ENCODE measurements at regions not wholly inside any gene's neighbourhood (a gene's known extent, or its start where the extent isn't known, plus 50 kb on each side); places are given as distances from the start of the nearest gene placed in this dataset.
"Not testable (repeated sequence)": the region's sequence is repeated elsewhere in the genome, so short reads cannot be mapped to it uniquely, and the experiment has no call there.

DNA sequence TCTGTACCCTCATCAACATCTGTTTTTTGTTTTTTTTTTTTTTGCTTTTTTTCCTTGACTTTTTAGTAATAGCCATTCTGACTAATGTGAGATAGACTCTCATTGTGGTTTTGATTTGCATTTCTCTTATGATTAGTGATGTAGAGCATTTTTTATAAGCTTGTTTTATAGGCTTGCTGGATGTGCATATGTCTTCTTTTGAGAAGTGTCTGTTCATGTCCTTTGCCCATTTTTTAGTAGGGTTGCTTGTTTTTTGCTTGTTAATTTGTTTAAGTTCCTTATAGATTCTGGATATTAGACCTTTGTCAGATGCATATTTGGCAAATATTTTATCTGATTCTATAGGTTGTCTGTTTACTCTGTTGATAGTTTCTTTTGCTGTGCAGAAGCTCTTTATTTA, 53.5 kb upstream of the FAR1 start:
- not testable (repeated sequence) for H3K4me3 ChIP-seq, H3K4me1 ChIP-seq, H3K36me3 ChIP-seq, H3K27ac ChIP-seq, H3K27me3 ChIP-seq, H3K4me2 ChIP-seq, H3K9ac ChIP-seq, H4K20me1 ChIP-seq
- H3K9me3 ChIP-seq: peaks cover 20% of the 10 kb centered on the region

DNA sequence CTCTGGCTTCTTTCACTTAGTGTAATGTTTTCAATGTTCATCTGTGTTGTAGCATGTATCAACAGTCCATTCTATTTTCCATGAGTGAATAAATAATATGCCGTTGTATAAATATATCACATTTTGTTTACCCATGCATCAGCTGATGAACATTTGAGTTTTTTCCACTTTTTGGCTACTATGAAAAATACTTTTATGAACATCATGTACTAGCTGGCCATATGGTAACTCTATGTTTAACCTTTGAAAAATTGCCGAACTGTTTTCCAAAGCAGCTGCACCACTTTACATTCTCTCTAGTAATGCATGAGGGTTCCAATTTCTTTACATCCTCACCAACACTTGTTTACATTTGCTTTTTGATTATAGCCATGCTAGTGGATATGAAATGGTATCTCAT, 59.8 kb upstream of the FAR1 start:
- Histone ChIP-seq H3K27ac (no peak overlapping the region), H4K20me1 (no peaks in the 10 kb centered on the region), H3K27me3 (no peaks in the 10 kb centered on the region), H3K9ac (no peak overlapping the region), H3K4me2 (no peak overlapping the region), H3K36me3 (no peaks in the 10 kb centered on the region), H3K4me3 (no peak overlapping the region), H3K4me1 (no peaks in the 10 kb centered on the region), H3K9me3 (no peaks in the 10 kb centered on the region)
- TF ChIP-seq Cebpa-rat (IDR thresholded peaks at IDR 0.05): no peak

DNA sequence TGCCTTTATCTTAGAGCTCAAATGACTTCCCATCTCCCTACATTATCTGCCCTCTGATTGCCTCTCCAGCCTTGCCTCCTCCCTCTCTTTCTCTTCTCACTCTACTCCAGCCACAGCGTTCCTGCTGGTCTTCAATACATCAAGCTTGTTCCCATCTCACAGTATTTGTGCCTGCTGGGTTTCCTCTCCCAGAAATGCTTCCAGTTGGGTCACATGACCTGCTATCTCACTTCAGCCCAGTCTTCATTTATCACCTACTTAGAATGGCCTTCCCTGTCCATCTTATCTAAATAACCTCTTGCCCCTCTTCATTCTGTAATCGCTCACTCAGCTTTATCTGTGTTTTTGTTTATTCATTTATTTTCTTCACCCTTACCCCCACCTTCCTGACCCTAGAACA, 61.8 kb upstream of the FAR1 start:
- H3K9ac ChIP-seq: no peak overlapping the region
- H3K27me3 ChIP-seq: no peaks in the 10 kb centered on the region
- H3K4me1 ChIP-seq: no peaks in the 10 kb centered on the region
- TF ChIP-seq Cebpa-rat (IDR thresholded peaks at IDR 0.05): no peak
- no peak overlapping the region for H3K27ac ChIP-seq
- H3K4me2 ChIP-seq: no peak overlapping the region
- no peaks in the 10 kb centered on the region for H3K36me3 ChIP-seq
- no peak overlapping the region for H3K4me3 ChIP-seq
- H3K9me3 ChIP-seq: no peaks in the 10 kb centered on the region
- no peaks in the 10 kb centered on the region for H4K20me1 ChIP-seq

DNA sequence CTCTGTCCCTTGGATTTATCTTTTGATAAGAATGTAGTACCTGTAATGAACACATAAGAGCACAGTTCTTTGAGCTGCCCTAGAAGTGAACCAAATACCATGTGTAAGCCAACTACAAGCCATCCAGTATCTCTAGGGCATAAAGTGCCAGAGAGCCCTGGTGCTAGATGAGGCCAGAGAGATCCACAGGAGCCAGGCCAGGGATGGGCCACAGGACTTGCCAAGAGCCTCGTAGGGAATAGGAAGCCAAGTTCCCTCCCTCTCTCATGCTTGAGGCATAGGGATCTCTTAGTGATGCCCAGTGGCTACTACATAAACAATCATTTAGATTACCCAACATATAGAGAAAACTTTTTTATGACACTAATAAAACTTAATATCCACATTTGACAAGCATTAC, 64.8 kb upstream of the FAR1 start:
- no peak overlapping the region for H3K27ac ChIP-seq
- H3K36me3 ChIP-seq: no peaks in the 10 kb centered on the region
- H3K4me2 ChIP-seq: no peak overlapping the region
- no peak for TF ChIP-seq Cebpa-rat (IDR thresholded peaks at IDR 0.05)
- H3K9ac ChIP-seq: no peak overlapping the region
- no peaks in the 10 kb centered on the region for H3K27me3 ChIP-seq
- no peaks in the 10 kb centered on the region for H4K20me1 ChIP-seq
- no peak overlapping the region for H3K4me3 ChIP-seq
- H3K4me1 ChIP-seq: no peaks in the 10 kb centered on the region
- no peaks in the 10 kb centered on the region for H3K9me3 ChIP-seq

DNA sequence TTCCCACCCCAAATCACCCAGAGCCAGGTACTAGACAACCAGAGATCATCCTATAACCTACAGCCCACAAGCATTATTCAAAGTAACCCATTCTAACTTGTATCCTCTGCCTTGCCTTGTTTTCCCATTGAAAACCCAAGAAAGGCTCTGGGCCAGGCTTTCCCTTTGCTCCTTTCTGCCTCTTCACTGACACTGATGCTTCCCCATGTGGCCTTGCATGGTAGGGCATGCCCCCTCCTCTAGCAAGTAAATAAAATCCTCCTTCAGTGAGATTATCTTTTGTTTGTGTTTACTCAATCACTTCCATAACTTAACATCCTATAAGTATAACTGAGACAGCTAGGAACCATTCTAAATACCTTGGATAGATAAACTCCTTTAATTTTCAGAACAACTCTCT, 65.6 kb upstream of the FAR1 start:
- H3K4me1 ChIP-seq: no peaks in the 10 kb centered on the region
- no peak for TF ChIP-seq Cebpa-rat (IDR thresholded peaks at IDR 0.05)

DNA sequence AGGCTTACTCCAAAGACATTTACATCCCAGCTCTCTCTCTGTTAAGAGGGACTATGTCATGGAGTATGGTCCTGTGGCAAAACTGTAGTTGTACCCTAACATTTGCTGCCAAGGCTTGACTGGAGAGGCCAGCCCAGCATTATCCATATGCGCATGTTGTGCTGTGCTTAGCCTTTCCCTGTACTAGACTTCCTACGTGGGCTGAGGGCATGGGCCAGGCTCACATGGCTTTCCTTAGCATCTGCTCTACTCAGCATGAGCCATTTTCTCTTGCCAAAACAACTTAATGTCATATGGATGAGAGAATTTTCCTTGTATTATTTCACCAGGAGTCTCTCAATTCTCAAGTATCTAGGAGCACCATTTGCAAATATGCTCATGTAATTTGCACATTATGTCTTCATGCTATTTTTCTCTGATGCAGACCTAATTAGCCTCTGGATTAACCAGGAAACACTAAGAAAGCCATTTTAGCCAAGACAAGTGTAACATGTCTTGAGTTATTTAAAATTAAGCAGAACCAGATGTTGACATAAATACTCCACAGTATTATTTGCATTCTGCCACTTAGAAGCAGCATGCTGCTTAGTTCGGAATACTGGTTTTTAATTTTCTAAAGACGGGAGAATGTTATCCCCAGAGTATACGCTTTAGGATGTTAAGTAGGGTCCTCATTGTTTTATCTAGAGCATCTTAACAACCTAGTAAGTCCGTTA, 71.7 kb upstream of the FAR1 start:
- no peak overlapping the region for H3K9ac ChIP-seq
- no peaks in the 10 kb centered on the region for H4K20me1 ChIP-seq
- H3K36me3 ChIP-seq: no peaks in the 10 kb centered on the region
- no peaks in the 10 kb centered on the region for H3K9me3 ChIP-seq
- no peak overlapping the region for H3K4me3 ChIP-seq
- H3K4me2 ChIP-seq: no peak overlapping the region
- H3K27me3 ChIP-seq: no peaks in the 10 kb centered on the region
- no peak for TF ChIP-seq Cebpa-rat (IDR thresholded peaks at IDR 0.05)
- H3K27ac ChIP-seq: no peak overlapping the region
- no peaks in the 10 kb centered on the region for H3K4me1 ChIP-seq

More for the DNA sequence above, 65.6 kb upstream of the FAR1 start:
- no peaks in the 10 kb centered on the region for H3K9me3 ChIP-seq
- H3K9ac ChIP-seq: no peak overlapping the region
- no peaks in the 10 kb centered on the region for H3K36me3 ChIP-seq
- no peak overlapping the region for H3K4me3 ChIP-seq
- no peaks in the 10 kb centered on the region for H4K20me1 ChIP-seq
- H3K27ac ChIP-seq: no peak overlapping the region
- no peaks in the 10 kb centered on the region for H3K27me3 ChIP-seq
- no peak overlapping the region for H3K4me2 ChIP-seq

DNA sequence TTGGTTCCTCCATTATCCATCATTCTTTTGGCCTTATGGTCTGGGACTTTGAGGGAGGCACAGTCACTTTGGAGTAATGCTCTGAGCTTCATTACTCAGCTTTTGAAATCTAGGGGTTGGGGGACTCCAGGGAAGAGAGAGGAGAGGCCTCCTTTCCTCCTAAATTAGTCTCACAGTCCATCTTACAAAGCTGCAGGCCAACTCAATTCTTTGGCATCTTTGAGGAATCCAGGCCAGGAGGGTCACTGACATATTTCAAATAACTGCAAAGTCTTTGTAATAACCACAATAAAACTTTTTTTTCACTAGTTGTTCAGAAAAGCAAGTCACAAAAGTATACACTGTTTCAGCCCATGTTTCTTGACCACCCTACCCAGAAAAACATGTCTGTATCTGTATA, 73.3 kb upstream of the FAR1 start:
- TF ChIP-seq Cebpa-rat (IDR thresholded peaks at IDR 0.05): no peak
- no peaks in the 10 kb centered on the region for H4K20me1 ChIP-seq
- H3K4me3 ChIP-seq: no peak overlapping the region
- no peaks in the 10 kb centered on the region for H3K27me3 ChIP-seq
- no peak overlapping the region for H3K9ac ChIP-seq
- no peak overlapping the region for H3K4me2 ChIP-seq
- H3K9me3 ChIP-seq: no peaks in the 10 kb centered on the region
- H3K36me3 ChIP-seq: no peaks in the 10 kb centered on the region
- no peak overlapping the region for H3K27ac ChIP-seq
- H3K4me1 ChIP-seq: no peaks in the 10 kb centered on the region

DNA sequence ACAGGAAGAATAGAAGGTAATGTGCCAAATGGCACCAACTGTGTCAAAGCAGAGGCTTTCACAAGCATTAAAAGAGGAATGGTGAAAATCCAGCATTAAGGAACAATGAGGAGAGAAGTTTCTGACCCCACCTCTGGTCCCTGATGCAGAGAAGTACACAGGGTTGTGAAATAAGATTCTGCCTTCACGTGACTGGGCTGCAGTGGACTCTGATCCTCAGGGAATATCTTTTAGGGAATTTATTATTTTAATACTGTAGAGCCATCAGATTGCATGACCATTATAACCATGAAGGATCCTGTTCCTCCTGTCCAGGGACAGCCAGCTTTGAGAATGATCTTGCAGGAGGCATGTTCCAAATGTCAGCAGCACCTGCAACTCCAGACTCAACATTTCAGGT, 74.4 kb upstream of the FAR1 start:
- Histone ChIP-seq H3K9me3 (no peaks in the 10 kb centered on the region), H3K4me1 (no peaks in the 10 kb centered on the region), H3K27ac (no peak overlapping the region), H3K27me3 (no peaks in the 10 kb centered on the region), H3K36me3 (no peaks in the 10 kb centered on the region), H4K20me1 (no peaks in the 10 kb centered on the region), H3K4me3 (no peak overlapping the region), H3K9ac (no peak overlapping the region), H3K4me2 (no peak overlapping the region)
- TF ChIP-seq Cebpa-rat (IDR thresholded peaks at IDR 0.05): no peak

DNA sequence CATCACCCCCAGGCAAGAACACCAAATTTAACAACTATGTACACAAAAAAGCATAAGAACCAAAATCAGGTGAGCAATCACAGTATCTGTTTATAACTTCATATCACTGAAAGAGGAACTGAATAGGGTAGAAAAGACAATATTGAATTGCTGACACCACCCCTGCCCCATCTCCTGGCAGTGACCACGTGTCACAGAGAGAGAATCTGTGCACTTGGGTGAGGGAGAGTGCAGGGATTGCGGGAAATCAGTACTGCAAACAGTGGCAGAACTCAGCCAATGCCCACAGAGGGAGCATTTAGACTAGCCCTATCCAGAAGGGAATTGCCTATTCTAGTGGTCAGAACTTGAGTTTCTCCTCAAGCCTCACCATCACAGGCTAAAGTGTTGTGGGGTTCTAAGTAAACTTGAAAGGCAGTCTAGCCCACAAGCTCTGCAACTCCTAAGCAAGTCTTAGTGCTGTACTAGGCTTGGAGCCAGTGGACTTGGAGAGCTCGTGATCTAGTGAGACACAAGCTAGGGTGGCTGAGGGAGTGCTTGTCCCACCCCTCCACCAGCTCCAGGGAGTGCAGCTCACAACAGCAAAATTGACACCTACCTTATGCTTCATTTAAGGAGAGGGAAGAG, 82.8 kb upstream of the PTH start:
- no peak for TF ChIP-seq Cebpa-rat (IDR thresholded peaks at IDR 0.05)
- Histone ChIP-seq H3K4me1 (no peaks in the 10 kb centered on the region), H3K9me3 (peaks cover 37% of the 10 kb centered on the region)

DNA sequence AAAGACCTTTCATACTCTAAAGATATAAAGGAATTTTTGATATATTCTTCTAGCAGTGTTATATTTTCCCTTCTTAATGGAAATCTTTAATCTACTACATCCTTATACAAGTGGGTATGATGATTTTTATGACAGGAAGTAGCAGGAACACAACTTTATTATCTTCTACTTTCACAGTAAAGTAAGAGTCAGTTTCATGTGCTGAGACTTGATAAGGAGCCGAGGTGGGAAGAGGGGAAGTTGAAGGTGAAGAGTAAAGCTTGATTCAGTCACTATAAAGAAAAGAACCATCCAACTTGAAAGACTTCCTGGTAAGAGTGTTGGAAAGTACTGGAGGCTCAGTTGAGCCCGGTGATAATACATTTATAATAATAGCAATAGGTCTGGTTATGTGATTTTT, 82.1 kb upstream of the PTH start:
- no peak overlapping the region for H3K9ac ChIP-seq
- no peaks in the 10 kb centered on the region for H3K4me1 ChIP-seq
- no peak overlapping the region for H3K4me2 ChIP-seq
- no peaks in the 10 kb centered on the region for H3K27me3 ChIP-seq
- H3K36me3 ChIP-seq: no peaks in the 10 kb centered on the region
- no peaks in the 10 kb centered on the region for H4K20me1 ChIP-seq
- no peak for TF ChIP-seq Cebpa-rat (IDR thresholded peaks at IDR 0.05)
- H3K9me3 ChIP-seq: peaks cover 30% of the 10 kb centered on the region
- H3K27ac ChIP-seq: no peak overlapping the region
- H3K4me3 ChIP-seq: no peak overlapping the region

More for the DNA sequence above, 82.8 kb upstream of the PTH start:
- no peaks in the 10 kb centered on the region for H4K20me1 ChIP-seq
- no peak overlapping the region for H3K9ac ChIP-seq
- H3K4me3 ChIP-seq: no peak overlapping the region
- no peak overlapping the region for H3K4me2 ChIP-seq
- H3K36me3 ChIP-seq: no peaks in the 10 kb centered on the region
- H3K27ac ChIP-seq: no peak overlapping the region
- H3K27me3 ChIP-seq: no peaks in the 10 kb centered on the region

All from BLaER1 (cell line).